ENCODE measurements at regions not wholly inside any gene's neighbourhood (a gene's known extent, or its start where the extent isn't known, plus 50 kb on each side); places are given as distances from the start of the nearest gene placed in this dataset.

- TF ChIP-seq CTCF (conservative IDR thresholded peaks at IDR 0.05; ENCODE audit: low read depth, low read length) (no peak), EZH2phosphoT487 (IDR thresholded peaks at IDR 0.05; ENCODE audit: borderline replicate concordance, low read length) (no peak)
Measured at GRCh38 chr7:66518151-66518691, 110.5 kb upstream of the KCTD7 start.
